Erythroblast (primary cell): ENCODE measurements at regions not wholly inside any gene's neighbourhood (a gene's known extent, or its start where the extent isn't known, plus 50 kb on each side); places are given as distances from the start of the nearest gene placed in this dataset.

Experiments
- GATA1 ChIP-seq: IDR thresholded peaks from 2 replicates; pipeline ENCODE4 v1.6.1; 2011; ENCODE audit warnings: low read depth, mild to moderate bottlenecking, control low read depth, low read length, moderate library complexity
- POLR2A ChIP-seq: IDR thresholded peaks from 2 replicates; pipeline ENCODE4 v1.6.1; 2011; ENCODE audit warnings: mild to moderate bottlenecking, low read length

DNA sequence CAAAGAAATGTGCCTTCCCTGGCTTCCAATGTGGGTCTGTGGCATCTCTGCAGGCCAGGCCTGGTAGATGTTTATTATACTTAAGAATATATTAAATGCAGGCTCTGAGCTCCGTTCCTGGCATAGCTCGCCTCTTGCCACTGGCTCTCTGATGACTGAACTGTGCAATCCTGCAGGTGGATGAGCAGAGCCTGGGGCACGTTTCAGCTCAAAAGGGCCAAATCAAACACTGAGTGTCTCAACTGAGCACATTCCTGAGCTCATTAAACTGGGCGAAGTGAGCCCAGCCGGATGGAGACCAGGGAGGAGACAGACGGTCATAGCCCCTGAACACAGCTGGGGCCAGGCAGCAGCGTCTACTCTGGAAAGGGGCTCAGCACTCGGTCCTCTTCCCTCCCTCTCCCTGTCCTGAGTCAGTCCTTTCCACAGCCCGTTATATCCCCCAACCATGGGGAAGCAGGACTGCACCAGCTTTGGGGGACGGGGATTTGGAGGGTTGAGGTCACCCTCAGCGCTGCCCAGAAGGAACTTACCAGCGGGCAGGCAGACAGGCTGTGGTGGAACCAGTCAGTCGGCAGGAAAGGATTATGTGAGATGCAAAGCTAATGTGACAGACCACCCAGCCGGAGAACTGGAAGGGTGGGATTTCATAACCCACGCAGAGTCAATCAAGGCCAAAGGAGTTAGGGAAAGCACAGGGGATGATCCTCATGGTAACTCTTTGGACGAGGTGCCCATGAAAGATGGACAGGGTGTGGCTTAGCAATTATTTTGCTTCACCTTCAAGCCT is 77.4 kb upstream of the ANKRD34C start:
- no peak for TF ChIP-seq POLR2A
- no peak for TF ChIP-seq GATA1
